ENCODE measurements at regions not wholly inside any gene's neighbourhood (a gene's known extent, or its start where the extent isn't known, plus 50 kb on each side); places are given as distances from the start of the nearest gene placed in this dataset.

GRCh38 chr7:86313842-86314241 is 329.9 kb upstream of the GRM3 start:
- no peak for DNase-seq
- TF ChIP-seq EP300 (IDR thresholded peaks at IDR 0.05) (no peak), CTCF (IDR thresholded peaks at IDR 0.05) (no peak), POLR2A (IDR thresholded peaks at IDR 0.05) (no peak), POLR2AphosphoS5 (IDR thresholded peaks at IDR 0.05) (no peak)
- Histone ChIP-seq H3K27ac (no peak overlapping the region), H3K27me3 (no peaks in the 10 kb centered on the region), H3K36me3 (no peaks in the 10 kb centered on the region), H3K4me1 (no peaks in the 10 kb centered on the region), H3K4me3 (no peak overlapping the region), H3K9me3 (no peaks in the 10 kb centered on the region)
- ATAC-seq (ENCODE audit: low FRiP score in 2 of 2): no peak
- 42 to 47% methylated on average over 2 of the region's 2 CpGs for WGBS, 2 donors

GRCh38 chr7:86301301-86301700 is 342.4 kb upstream of the GRM3 start:
- H3K27me3 ChIP-seq: no peaks in the 10 kb centered on the region
- DNase-seq (no peak), ATAC-seq (ENCODE audit: low FRiP score in 2 of 2) (no peak)
- 33 to 34% methylated on average over 3 of the region's 3 CpGs for WGBS, 2 donors
- H3K36me3 ChIP-seq: no peaks in the 10 kb centered on the region
- no peaks in the 10 kb centered on the region for H3K4me1 ChIP-seq
- no peak overlapping the region for H3K27ac ChIP-seq
- no peaks in the 10 kb centered on the region for H3K9me3 ChIP-seq
- no peak overlapping the region for H3K4me3 ChIP-seq
- TF ChIP-seq POLR2AphosphoS5 (IDR thresholded peaks at IDR 0.05) (no peak), POLR2A (IDR thresholded peaks at IDR 0.05) (no peak), EP300 (IDR thresholded peaks at IDR 0.05) (no peak), CTCF (IDR thresholded peaks at IDR 0.05) (no peak)

- 77 to 78% methylated on average over 2 of the region's 2 CpGs for WGBS, 2 donors
These were observed 348.2 kb upstream of the GRM3 start for GRCh38 chr7:86295526-86295925.

GRCh38 chr7:86282014-86282682 is 361.6 kb upstream of the GRM3 start:
- Histone ChIP-seq H3K27me3 (no peaks in the 10 kb centered on the region), H3K4me3 (no peak overlapping the region), H3K27ac (no peak overlapping the region), H3K4me1 (no peaks in the 10 kb centered on the region), H3K36me3 (no peaks in the 10 kb centered on the region), H3K9me3 (peaks cover 0 to 4% (median 0%) of the 10 kb centered on the region in 4 donors)
- ATAC-seq (ENCODE audit: low FRiP score in 2 of 2) (no peak), DNase-seq (peak in 1 of 2 donors; percentile 75)
- 92 to 94% methylated on average over 22 to 30 of the region's 38 CpGs for WGBS, 2 donors
- TF ChIP-seq POLR2AphosphoS5 (IDR thresholded peaks at IDR 0.05): no peak
- TF ChIP-seq CTCF (IDR thresholded peaks at IDR 0.05): no peak
- no peak for TF ChIP-seq EP300 (IDR thresholded peaks at IDR 0.05)
- TF ChIP-seq POLR2A (IDR thresholded peaks at IDR 0.05): no peak

More at GRCh38 chr7:86295526-86295925, 348.2 kb upstream of the GRM3 start:
- DNase-seq (no peak), ATAC-seq (ENCODE audit: low FRiP score in 2 of 2) (no peak)
- Histone ChIP-seq H3K4me1 (no peaks in the 10 kb centered on the region), H3K4me3 (no peak overlapping the region), H3K9me3 (no peaks in the 10 kb centered on the region), H3K27me3 (no peaks in the 10 kb centered on the region), H3K27ac (no peak overlapping the region), H3K36me3 (no peaks in the 10 kb centered on the region)
- TF ChIP-seq EP300 (IDR thresholded peaks at IDR 0.05) (no peak), POLR2A (IDR thresholded peaks at IDR 0.05) (no peak), CTCF (IDR thresholded peaks at IDR 0.05) (no peak), POLR2AphosphoS5 (IDR thresholded peaks at IDR 0.05) (no peak)

- H3K27ac ChIP-seq: no peak overlapping the region
- H3K4me3 ChIP-seq: no peak overlapping the region
- peaks cover 0 to 4% (median 0%) of the 10 kb centered on the region in 4 donors for H3K9me3 ChIP-seq
- no peaks in the 10 kb centered on the region for H3K36me3 ChIP-seq
- ATAC-seq (ENCODE audit: low FRiP score in 2 of 2) (no peak), DNase-seq (no peak)
- H3K27me3 ChIP-seq: no peaks in the 10 kb centered on the region
- no peaks in the 10 kb centered on the region for H3K4me1 ChIP-seq
- TF ChIP-seq POLR2AphosphoS5 (IDR thresholded peaks at IDR 0.05): no peak
- TF ChIP-seq CTCF (IDR thresholded peaks at IDR 0.05): no peak
- TF ChIP-seq EP300 (IDR thresholded peaks at IDR 0.05): no peak
- TF ChIP-seq POLR2A (IDR thresholded peaks at IDR 0.05): no peak
These were observed 363.6 kb upstream of the GRM3 start for GRCh38 chr7:86280150-86280549.
